Panc1 (cell line): ENCODE measurements at regions not wholly inside any gene's neighbourhood (a gene's known extent, or its start where the extent isn't known, plus 50 kb on each side); places are given as distances from the start of the nearest gene placed in this dataset.

Source experiments
- ATAC-seq: fragments of 200-7000 bp; cut with Tn5 transposase; 2 replicates; pipeline ENCODE4 v1.9.1; 2020; ENCODE audit warnings: mild to moderate bottlenecking, moderate library complexity
- BruUV-seq: library from RNA; stranded (reverse); fragments of 400-500 nt; replicated peaks from 2 replicates; lab custom pipeline; 2021; lab: Mats Ljungman, UMichigan
- CTCF ChIA-PET: fragments of 300-600 bp; sonication (Branson Sonifier 250); formaldehyde crosslinking; loops from one replicate; lab custom pipeline; 2022; ENCODE audit warnings: antibody characterized with exemption; lab: Charles Lee
- POLR2A ChIA-PET: fragments of 300-600 bp; sonication (Branson Sonifier 250); formaldehyde crosslinking; loops from one replicate; lab custom pipeline; 2022; ENCODE audit warnings: antibody characterized with exemption; lab: Charles Lee
- DNase-seq: peaks from one replicate; pipeline ENCODE4 v3.0.0-alpha.2; 2010; ENCODE audit warnings: low read depth, low spot score
- H3K27ac ChIP-seq: 2 replicates; pipeline ENCODE4 v1.5.1; 2011; ENCODE audit warnings: mild to moderate bottlenecking, low read length, inconsistent platforms
- H3K27me3 ChIP-seq: fragments of 200-500 bp; sonication (Bioruptor generic); 2 replicates; pipeline ENCODE4 v1.6.0; 2014; ENCODE audit warnings: low read length, inconsistent platforms; ENCODE audit not compliant: control insufficient read depth, insufficient read depth
- H3K36me3 ChIP-seq: fragments of 200-500 bp; sonication (Bioruptor generic); 2 replicates; pipeline ENCODE4 v1.5.1; 2014; ENCODE audit warnings: inconsistent platforms, mild to moderate bottlenecking, low read length, moderate library complexity; ENCODE audit not compliant: control insufficient read depth, insufficient read depth
- H3K4me1 ChIP-seq: 2 replicates; pipeline ENCODE4 v1.5.1; 2011; ENCODE audit warnings: inconsistent platforms, mild to moderate bottlenecking, low read length, moderate library complexity; ENCODE audit not compliant: control insufficient read depth, insufficient read depth
- H3K4me3 ChIP-seq, 2 experiments: 2 replicates each; pipeline ENCODE4 v1.5.1; 2011 to 2012; ENCODE audit warnings: low read depth in 2 of 2, low read length in 2 of 2, mild to moderate bottlenecking in 2 of 2, inconsistent platforms in 1 of 2, moderate library complexity in 1 of 2
- H3K9me3 ChIP-seq: fragments of 200-500 bp; sonication (Bioruptor generic); 2 replicates; pipeline ENCODE4 v1.5.1; 2014; ENCODE audit warnings: low read depth, mild to moderate bottlenecking, inconsistent platforms, low read length, moderate library complexity; ENCODE audit not compliant: control insufficient read depth, insufficient read depth
- POLR2AphosphoS5 ChIP-seq: IDR thresholded peaks from 2 replicates; pipeline ENCODE4 v1.6.1; 2012; ENCODE audit warnings: mild to moderate bottlenecking, low read depth, low read length, moderate library complexity
- SIN3A ChIP-seq: IDR thresholded peaks from 2 replicates; pipeline ENCODE4 v1.6.1; 2012; ENCODE audit warnings: low read depth, mild to moderate bottlenecking, low read length, moderate library complexity, borderline replicate concordance; ENCODE audit not compliant: insufficient read depth
- TCF7L2 ChIP-seq: IDR thresholded peaks from 2 replicates; pipeline ENCODE4 v1.6.1; 2011; ENCODE audit warnings: mild to moderate bottlenecking, low read depth, low read length, inconsistent platforms
- in situ Hi-C: cut with HindIII; loops from 2 replicates; pipeline ENCODE4 v1.10.0; 2016; ENCODE audit warnings: low sequenced_read_pairs, low pct_unique_long_range_greater_than_20kb
- intact Hi-C: fragments of 100-400 bp; cut with micrococcal nuclease; formaldehyde crosslinking; loops from one replicate; pipeline ENCODE4 v1.10.0; 2022; ENCODE audit not compliant: unreplicated experiment
- TF ChIP-seq, protein P1 (sequence below): fragments of 450-650 bp; IDR thresholded peaks from 2 replicates; pipeline ENCODE4 v1.5.1; 2017; ENCODE audit warnings: mild to moderate bottlenecking
- TF ChIP-seq, protein P2 (sequence below), 2 experiments: IDR thresholded peaks; 2 replicates each; pipeline ENCODE4 v1.6.1; 2011 to 2012; ENCODE audit warnings: low read depth in 2 of 2, control low read depth in 1 of 2, low read length in 1 of 2, mild to moderate bottlenecking in 1 of 2, moderate library complexity in 1 of 2; ENCODE audit not compliant: insufficient read depth in 1 of 2

GRCh38 chr11:87493516-87493915, 455.8 kb downstream of the TMEM135 start:
- Histone ChIP-seq H3K4me3 (no peak overlapping the region), H3K27me3 (no peaks in the 10 kb centered on the region), H3K9me3 (no peaks in the 10 kb centered on the region), H3K4me1 (no peaks in the 10 kb centered on the region), H3K27ac (no peak overlapping the region), H3K36me3 (no peaks in the 10 kb centered on the region)
- ATAC-seq (no peak), DNase-seq (no peak)
- ChIA-PET CTCF (no interaction called here), POLR2A (no interaction called here)
- in situ Hi-C loops (no loop called here), intact Hi-C loops (no loop called here)
- no TSS peak for BruUV-seq
- TF ChIP-seq SIN3A (no peak), POLR2AphosphoS5 (no peak), TCF7L2 (no peak)
- TF ChIP-seq, protein P1, sequence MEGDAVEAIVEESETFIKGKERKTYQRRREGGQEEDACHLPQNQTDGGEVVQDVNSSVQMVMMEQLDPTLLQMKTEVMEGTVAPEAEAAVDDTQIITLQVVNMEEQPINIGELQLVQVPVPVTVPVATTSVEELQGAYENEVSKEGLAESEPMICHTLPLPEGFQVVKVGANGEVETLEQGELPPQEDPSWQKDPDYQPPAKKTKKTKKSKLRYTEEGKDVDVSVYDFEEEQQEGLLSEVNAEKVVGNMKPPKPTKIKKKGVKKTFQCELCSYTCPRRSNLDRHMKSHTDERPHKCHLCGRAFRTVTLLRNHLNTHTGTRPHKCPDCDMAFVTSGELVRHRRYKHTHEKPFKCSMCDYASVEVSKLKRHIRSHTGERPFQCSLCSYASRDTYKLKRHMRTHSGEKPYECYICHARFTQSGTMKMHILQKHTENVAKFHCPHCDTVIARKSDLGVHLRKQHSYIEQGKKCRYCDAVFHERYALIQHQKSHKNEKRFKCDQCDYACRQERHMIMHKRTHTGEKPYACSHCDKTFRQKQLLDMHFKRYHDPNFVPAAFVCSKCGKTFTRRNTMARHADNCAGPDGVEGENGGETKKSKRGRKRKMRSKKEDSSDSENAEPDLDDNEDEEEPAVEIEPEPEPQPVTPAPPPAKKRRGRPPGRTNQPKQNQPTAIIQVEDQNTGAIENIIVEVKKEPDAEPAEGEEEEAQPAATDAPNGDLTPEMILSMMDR, result no peak
- TF ChIP-seq, protein P2, sequence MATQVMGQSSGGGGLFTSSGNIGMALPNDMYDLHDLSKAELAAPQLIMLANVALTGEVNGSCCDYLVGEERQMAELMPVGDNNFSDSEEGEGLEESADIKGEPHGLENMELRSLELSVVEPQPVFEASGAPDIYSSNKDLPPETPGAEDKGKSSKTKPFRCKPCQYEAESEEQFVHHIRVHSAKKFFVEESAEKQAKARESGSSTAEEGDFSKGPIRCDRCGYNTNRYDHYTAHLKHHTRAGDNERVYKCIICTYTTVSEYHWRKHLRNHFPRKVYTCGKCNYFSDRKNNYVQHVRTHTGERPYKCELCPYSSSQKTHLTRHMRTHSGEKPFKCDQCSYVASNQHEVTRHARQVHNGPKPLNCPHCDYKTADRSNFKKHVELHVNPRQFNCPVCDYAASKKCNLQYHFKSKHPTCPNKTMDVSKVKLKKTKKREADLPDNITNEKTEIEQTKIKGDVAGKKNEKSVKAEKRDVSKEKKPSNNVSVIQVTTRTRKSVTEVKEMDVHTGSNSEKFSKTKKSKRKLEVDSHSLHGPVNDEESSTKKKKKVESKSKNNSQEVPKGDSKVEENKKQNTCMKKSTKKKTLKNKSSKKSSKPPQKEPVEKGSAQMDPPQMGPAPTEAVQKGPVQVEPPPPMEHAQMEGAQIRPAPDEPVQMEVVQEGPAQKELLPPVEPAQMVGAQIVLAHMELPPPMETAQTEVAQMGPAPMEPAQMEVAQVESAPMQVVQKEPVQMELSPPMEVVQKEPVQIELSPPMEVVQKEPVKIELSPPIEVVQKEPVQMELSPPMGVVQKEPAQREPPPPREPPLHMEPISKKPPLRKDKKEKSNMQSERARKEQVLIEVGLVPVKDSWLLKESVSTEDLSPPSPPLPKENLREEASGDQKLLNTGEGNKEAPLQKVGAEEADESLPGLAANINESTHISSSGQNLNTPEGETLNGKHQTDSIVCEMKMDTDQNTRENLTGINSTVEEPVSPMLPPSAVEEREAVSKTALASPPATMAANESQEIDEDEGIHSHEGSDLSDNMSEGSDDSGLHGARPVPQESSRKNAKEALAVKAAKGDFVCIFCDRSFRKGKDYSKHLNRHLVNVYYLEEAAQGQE (IDR thresholded peaks at IDR 0.05; ENCODE audit: insufficient read depth in 1 of 2, low read depth in 2 of 2, low read length in 1 of 2), result no peak

DNA sequence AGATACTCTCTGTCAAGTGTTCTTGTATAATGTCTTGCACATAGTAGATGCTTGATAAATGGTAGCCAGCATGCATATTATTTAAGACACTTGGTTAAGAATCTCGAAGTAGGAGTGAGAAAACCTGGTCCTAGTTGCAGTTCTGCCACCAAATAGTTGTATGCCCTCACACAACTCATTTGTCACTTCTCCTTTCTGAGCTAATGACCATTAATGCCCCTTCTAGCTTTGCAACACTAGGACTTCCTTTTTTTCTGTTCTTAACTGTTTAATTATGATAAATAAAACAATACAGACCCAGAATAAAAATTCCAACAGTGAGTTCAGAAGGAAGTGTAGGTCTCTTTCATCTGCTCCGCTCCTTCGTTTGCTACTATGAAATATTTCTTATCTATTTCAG, 453.6 kb downstream of the TMEM135 start:
- CTCF ChIA-PET, result no interaction called here
- TF ChIP-seq SIN3A (no peak), TCF7L2 (no peak), POLR2AphosphoS5 (no peak)
- TF ChIP-seq, protein P2 (IDR thresholded peaks at IDR 0.05; ENCODE audit: insufficient read depth in 1 of 2, low read depth in 2 of 2, low read length in 1 of 2), result no peak
- TF ChIP-seq, protein P1, result no peak

More for the DNA sequence above, 453.6 kb downstream of the TMEM135 start:
- Histone ChIP-seq H3K4me1 (no peaks in the 10 kb centered on the region), H3K27me3 (no peaks in the 10 kb centered on the region), H3K36me3 (no peaks in the 10 kb centered on the region), H3K27ac (no peak overlapping the region), H3K9me3 (no peaks in the 10 kb centered on the region), H3K4me3 (no peak overlapping the region)
- no peak for ATAC-seq
- POLR2A ChIA-PET, result no interaction called here
- no peak for DNase-seq
- in situ Hi-C loops (no loop called here), intact Hi-C loops (no loop called here)
- no TSS peak for BruUV-seq
